ENCODE measurements at regions not wholly inside any gene's neighbourhood (a gene's known extent, or its start where the extent isn't known, plus 50 kb on each side); places are given as distances from the start of the nearest gene placed in this dataset.

GRCh38 chr6:141288947-141289346 lies 843.8 kb upstream of the GJE1 start:
- no peak for DNase-seq

GRCh38 chr6:141282263-141282662 lies 850.5 kb upstream of the GJE1 start:
- no peak for DNase-seq

- DNase-seq: no peak
These were observed 863.0 kb upstream of the GJE1 start for GRCh38 chr6:141269684-141270083.

- no peak for DNase-seq
These were observed 865.3 kb upstream of the GJE1 start for GRCh38 chr6:141267420-141267819.

GRCh38 chr6:141265756-141266623 lies 866.7 kb upstream of the GJE1 start:
- DNase-seq: peak; percentile 28

- DNase-seq: peak; percentile 11
These were observed 868.6 kb upstream of the GJE1 start for GRCh38 chr6:141264101-141264500.

GRCh38 chr6:141261672-141262060 lies 871.1 kb upstream of the GJE1 start:
- no peak for DNase-seq

- DNase-seq: no peak
These were observed 871.6 kb upstream of the GJE1 start for GRCh38 chr6:141261016-141261671.

GRCh38 chr6:141260627-141261015 lies 872.1 kb upstream of the GJE1 start:
- DNase-seq: no peak

GRCh38 chr6:141259807-141260206 lies 872.9 kb upstream of the GJE1 start:
- DNase-seq: no peak

- DNase-seq: no peak
These were observed 873.6 kb upstream of the GJE1 start for GRCh38 chr6:141259091-141259490.

- DNase-seq: no peak
These were observed 874.2 kb upstream of the GJE1 start for GRCh38 chr6:141258516-141258915.

GRCh38 chr6:141254336-141254735 lies 878.4 kb upstream of the GJE1 start:
- DNase-seq: no peak

GRCh38 chr6:141252828-141253608 lies 879.7 kb upstream of the GJE1 start:
- DNase-seq: no peak

- no peak for DNase-seq
These were observed 881.4 kb upstream of the GJE1 start for GRCh38 chr6:141251286-141251685.

GRCh38 chr6:141248021-141248799 lies 884.5 kb upstream of the GJE1 start:
- DNase-seq: no peak

GRCh38 chr6:141244366-141244765 lies 888.4 kb upstream of the GJE1 start:
- DNase-seq: peak; percentile 3

GRCh38 chr6:141242957-141243356 lies 889.8 kb upstream of the GJE1 start:
- no peak for DNase-seq

GRCh38 chr6:141229296-141229695 lies 903.4 kb upstream of the GJE1 start:
- no peak for DNase-seq

- no peak for DNase-seq
These were observed 914.1 kb upstream of the GJE1 start for GRCh38 chr6:141218583-141218982.

- DNase-seq: no peak
These were observed 916.0 kb upstream of the GJE1 start for GRCh38 chr6:141216726-141217125.

GRCh38 chr6:141212296-141212695 lies 920.4 kb upstream of the GJE1 start:
- no peak for DNase-seq

- no peak for DNase-seq
These were observed 920.9 kb upstream of the GJE1 start for GRCh38 chr6:141211845-141212244.

Measured in fibroblast of skin of right biceps (primary cell).